ENCODE measurements at regions not wholly inside any gene's neighbourhood (a gene's known extent, or its start where the extent isn't known, plus 50 kb on each side); places are given as distances from the start of the nearest gene placed in this dataset.

DNA sequence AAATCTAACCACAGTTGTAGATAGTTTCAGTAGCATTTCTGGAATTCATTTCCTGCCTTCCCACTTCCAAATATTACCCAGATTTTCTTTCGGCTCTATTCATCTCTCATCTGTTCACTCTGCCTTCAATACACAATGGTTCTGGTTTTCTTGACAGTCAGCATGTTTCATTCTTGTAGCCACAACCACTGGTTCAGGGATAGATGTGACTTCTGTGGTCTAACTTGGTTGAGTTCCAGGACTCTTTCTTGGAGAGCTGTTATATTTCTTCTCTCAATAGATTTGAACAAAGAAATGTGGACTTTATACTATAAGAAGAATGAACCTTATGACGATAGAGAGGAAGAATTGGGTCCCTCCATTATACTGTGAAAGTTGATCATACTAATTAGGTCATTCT, 228.8 kb downstream of the NSUN3 start:
- no peak for FAIRE-seq
- no peaks in the 10 kb centered on the region for H4K20me1 ChIP-seq (replicated peaks; ENCODE audit: control insufficient read depth, insufficient read depth, low read length)
- H3K9me1 ChIP-seq (ENCODE audit: control insufficient read depth, insufficient read depth, low read length) = no peaks in the 10 kb centered on the region
- no peak overlapping the region for H3K4me3 ChIP-seq
- no peaks in the 10 kb centered on the region for H3K36me3 ChIP-seq (ENCODE audit: control insufficient read depth, insufficient read depth, low read length)
- ChIA-PET CTCF (ENCODE audit: low intra/inter-chr PET ratio) (no interaction called here), POLR2A (no interaction called here)
- H2AFZ ChIP-seq (ENCODE audit: low read depth, low read length) = no peak overlapping the region
- H3K9me3 ChIP-seq (replicated peaks; ENCODE audit: control insufficient read depth, insufficient read depth, low read depth, low read length) = no peaks in the 10 kb centered on the region
- TF ChIP-seq, protein P1, sequence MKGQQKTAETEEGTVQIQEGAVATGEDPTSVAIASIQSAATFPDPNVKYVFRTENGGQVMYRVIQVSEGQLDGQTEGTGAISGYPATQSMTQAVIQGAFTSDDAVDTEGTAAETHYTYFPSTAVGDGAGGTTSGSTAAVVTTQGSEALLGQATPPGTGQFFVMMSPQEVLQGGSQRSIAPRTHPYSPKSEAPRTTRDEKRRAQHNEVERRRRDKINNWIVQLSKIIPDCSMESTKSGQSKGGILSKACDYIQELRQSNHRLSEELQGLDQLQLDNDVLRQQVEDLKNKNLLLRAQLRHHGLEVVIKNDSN (CRISPR knock-in tag; IDR thresholded peaks at IDR 0.05) = no peak
- TF ChIP-seq BDP1 (IDR thresholded peaks at IDR 0.05; ENCODE audit: insufficient read depth, insufficient read length) = no peak
- TF ChIP-seq, protein P2, sequence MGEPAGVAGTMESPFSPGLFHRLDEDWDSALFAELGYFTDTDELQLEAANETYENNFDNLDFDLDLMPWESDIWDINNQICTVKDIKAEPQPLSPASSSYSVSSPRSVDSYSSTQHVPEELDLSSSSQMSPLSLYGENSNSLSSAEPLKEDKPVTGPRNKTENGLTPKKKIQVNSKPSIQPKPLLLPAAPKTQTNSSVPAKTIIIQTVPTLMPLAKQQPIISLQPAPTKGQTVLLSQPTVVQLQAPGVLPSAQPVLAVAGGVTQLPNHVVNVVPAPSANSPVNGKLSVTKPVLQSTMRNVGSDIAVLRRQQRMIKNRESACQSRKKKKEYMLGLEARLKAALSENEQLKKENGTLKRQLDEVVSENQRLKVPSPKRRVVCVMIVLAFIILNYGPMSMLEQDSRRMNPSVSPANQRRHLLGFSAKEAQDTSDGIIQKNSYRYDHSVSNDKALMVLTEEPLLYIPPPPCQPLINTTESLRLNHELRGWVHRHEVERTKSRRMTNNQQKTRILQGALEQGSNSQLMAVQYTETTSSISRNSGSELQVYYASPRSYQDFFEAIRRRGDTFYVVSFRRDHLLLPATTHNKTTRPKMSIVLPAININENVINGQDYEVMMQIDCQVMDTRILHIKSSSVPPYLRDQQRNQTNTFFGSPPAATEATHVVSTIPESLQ (CRISPR knock-in tag; IDR thresholded peaks at IDR 0.05) = no peak
- TF ChIP-seq THAP12 (CRISPR knock-in tag; IDR thresholded peaks at IDR 0.05) = no peak
- no peak for TF ChIP-seq CXXC5 (CRISPR knock-in tag; IDR thresholded peaks at IDR 0.05)
- TF ChIP-seq RBBP5 (IDR thresholded peaks at IDR 0.05; ENCODE audit: borderline replicate concordance, insufficient read depth, low read length, poor library complexity, severe bottlenecking) = no peak
- TF ChIP-seq COPS2 (conservative IDR thresholded peaks at IDR 0.05) = no peak
- no peak for TF ChIP-seq ZNF696 (CRISPR knock-in tag; conservative IDR thresholded peaks at IDR 0.05)
- no peak for TF ChIP-seq GMEB1 (CRISPR knock-in tag; IDR thresholded peaks at IDR 0.05)
- TF ChIP-seq NFE2L1 (tag; IDR thresholded peaks at IDR 0.05; ENCODE audit: borderline replicate concordance, low read depth) = no peak
- TF ChIP-seq PTRF (tag; IDR thresholded peaks at IDR 0.05) = no peak
- no peak for TF ChIP-seq KDM5B (IDR thresholded peaks at IDR 0.05; ENCODE audit: insufficient replicate concordance, low read depth, low read length)
- no peak for TF ChIP-seq NR2C1 (IDR thresholded peaks at IDR 0.05)
- TF ChIP-seq NR2C1 (tag; IDR thresholded peaks at IDR 0.05) = no peak
- no peak for TF ChIP-seq L3MBTL2 (IDR thresholded peaks at IDR 0.05)
- no peak for TF ChIP-seq ZNF41 (CRISPR knock-in tag; conservative IDR thresholded peaks at IDR 0.05)
- no peak for TF ChIP-seq ZC3H4 (CRISPR knock-in tag; IDR thresholded peaks at IDR 0.05; ENCODE audit: borderline replicate concordance)
- no peaks in the 10 kb centered on the region for H3K4me1 ChIP-seq (replicated peaks in 1 of 2; ENCODE audit: control insufficient read depth in 2 of 2, insufficient read depth in 2 of 2, low read length in 2 of 2)
- no TSS peak for BruUV-seq (replicated peaks)
- no peak overlapping the region for H3K27ac ChIP-seq (ENCODE audit: extremely low read depth, low read depth, low read length)
- no peaks in the 10 kb centered on the region for H3K27me3 ChIP-seq (ENCODE audit: control insufficient read depth in 2 of 2, insufficient read depth in 2 of 2, low read length in 2 of 2)
- intact Hi-C loops (cut with micrococcal nuclease) (no loop called here), in situ Hi-C loops (cut with MboI) (no loop called here)
- no peak overlapping the region for H3K9ac ChIP-seq (ENCODE audit: insufficient read depth in 1 of 2, low read depth in 2 of 2, low read length in 2 of 2)
- 13% methylated on average over 2 of the region's 2 CpGs for WGBS (ENCODE audit: insufficient coverage, low coverage, missing lambda C conversion rate)
- H3K4me2 ChIP-seq (ENCODE audit: insufficient read depth, low read length) = no peak overlapping the region
- no peak for DNase-seq (ENCODE audit: extremely low read depth in 1 of 4, low spot score in 3 of 4)
- H3K79me2 ChIP-seq (ENCODE audit: control insufficient read depth, insufficient read depth, low read length) = no peaks in the 10 kb centered on the region
- no peak for ATAC-seq

Data from K562 (cell line).